Esophagus squamous epithelium (tissue), 5 donors: ENCODE measurements at regions not wholly inside any gene's neighbourhood (a gene's known extent, or its start where the extent isn't known, plus 50 kb on each side); places are given as distances from the start of the nearest gene placed in this dataset.

Experiments
- DNase-seq: peaks from one replicate; lab custom pipeline; 2025; lab: John Stamatoyannopoulos, UW
- H3K27ac ChIP-seq, 4 donors: fragments of 200-600 bp; sonication (generic); one replicate each; pipeline ENCODE4 v1.5.1; 2016 to 2019; ENCODE audit warnings: mild to moderate bottlenecking in 1 of 4
- H3K27me3 ChIP-seq, 4 donors: fragments of 200-600 bp; sonication (generic); 1 replicate in 3 of 4; 2 replicates in 1 of 4; pipeline versions ENCODE4 v1.5.1 to v1.6.0; 2017 to 2021; ENCODE audit warnings: antibody characterized with exemption in 1 of 4
- H3K36me3 ChIP-seq, 3 donors: fragments of 200-600 bp; sonication (generic); one replicate each; pipeline ENCODE4 v1.5.1; 2016 to 2019
- H3K4me1 ChIP-seq, 3 donors: fragments of 200-600 bp; sonication (generic); one replicate each; pipeline ENCODE4 v1.5.1; 2017 to 2019
- H3K4me3 ChIP-seq, 4 donors: fragments of 200-600 bp; sonication (generic); 1 replicate in 3 of 4; 2 replicates in 1 of 4; pipeline ENCODE4 v1.5.1; 2016 to 2019; ENCODE audit warnings: mild to moderate bottlenecking in 2 of 4, moderate library complexity in 1 of 4
- H3K9me3 ChIP-seq, 3 donors: fragments of 200-600 bp; sonication (generic); one replicate each; pipeline ENCODE4 v1.5.1; 2016 to 2019
- POLR2A ChIP-seq, 4 donors: fragments of 450-650 bp; IDR thresholded peaks; one replicate each; pipeline ENCODE4 v1.6.1; 2017; ENCODE audit warnings: antibody characterized with exemption in 4 of 4, mild to moderate bottlenecking in 4 of 4, moderate library complexity in 3 of 4
- WGBS, 2 donors: methylation state at CpG; one replicate each; pipeline ENCODE4 v1.1.5; 2018; 5-methylcytosine and 5-hydroxymethylcytosine counted together
- intact Hi-C: fragments of 100-400 bp; cut with DNase I; formaldehyde crosslinking; loops from one replicate; pipeline ENCODE4 v1.15.0; 2022
- TF ChIP-seq, protein P1 (sequence below), 6 experiments: fragments of 450-650 bp in 4 of 6; fragments of 200-600 bp in 2 of 6; sonication (generic) in 2 of 6; IDR thresholded peaks; one replicate each; pipeline ENCODE4 v1.5.1; 2016 to 2019; ENCODE audit warnings: antibody characterized with exemption in 6 of 6, mild to moderate bottlenecking in 4 of 6, moderate library complexity in 4 of 6
- donor health status: DM: yes; HTN: yes; CAD: no.

DNA sequence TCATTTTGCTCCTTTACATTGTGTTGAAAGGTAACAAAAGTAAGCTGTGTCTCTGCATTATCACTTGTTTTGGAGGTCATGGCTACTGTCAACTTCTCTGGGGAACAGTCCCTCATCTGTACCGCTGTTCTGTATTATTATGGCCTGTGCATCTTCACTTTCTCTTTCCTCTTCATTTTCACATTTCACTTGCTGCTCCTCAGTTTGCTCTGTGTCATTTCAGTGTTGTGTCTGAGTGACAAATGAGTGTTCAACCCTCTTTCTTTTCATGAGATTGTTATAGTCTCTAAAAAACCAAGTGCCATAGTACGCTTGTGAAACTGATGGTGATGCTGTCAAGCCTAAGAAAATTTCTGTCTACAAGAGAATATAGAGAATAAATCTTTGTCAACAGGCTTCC, 122.0 kb upstream of the FER start:
- intact Hi-C loops: no loop called here
- Histone ChIP-seq H3K4me3 (no peak overlapping the region), H3K27ac (no peak overlapping the region), H3K4me1 (no peaks in the 10 kb centered on the region), H3K36me3 (no peaks in the 10 kb centered on the region), H3K27me3 (no peaks in the 10 kb centered on the region), H3K9me3 (no peaks in the 10 kb centered on the region)
- TF ChIP-seq, protein P1, sequence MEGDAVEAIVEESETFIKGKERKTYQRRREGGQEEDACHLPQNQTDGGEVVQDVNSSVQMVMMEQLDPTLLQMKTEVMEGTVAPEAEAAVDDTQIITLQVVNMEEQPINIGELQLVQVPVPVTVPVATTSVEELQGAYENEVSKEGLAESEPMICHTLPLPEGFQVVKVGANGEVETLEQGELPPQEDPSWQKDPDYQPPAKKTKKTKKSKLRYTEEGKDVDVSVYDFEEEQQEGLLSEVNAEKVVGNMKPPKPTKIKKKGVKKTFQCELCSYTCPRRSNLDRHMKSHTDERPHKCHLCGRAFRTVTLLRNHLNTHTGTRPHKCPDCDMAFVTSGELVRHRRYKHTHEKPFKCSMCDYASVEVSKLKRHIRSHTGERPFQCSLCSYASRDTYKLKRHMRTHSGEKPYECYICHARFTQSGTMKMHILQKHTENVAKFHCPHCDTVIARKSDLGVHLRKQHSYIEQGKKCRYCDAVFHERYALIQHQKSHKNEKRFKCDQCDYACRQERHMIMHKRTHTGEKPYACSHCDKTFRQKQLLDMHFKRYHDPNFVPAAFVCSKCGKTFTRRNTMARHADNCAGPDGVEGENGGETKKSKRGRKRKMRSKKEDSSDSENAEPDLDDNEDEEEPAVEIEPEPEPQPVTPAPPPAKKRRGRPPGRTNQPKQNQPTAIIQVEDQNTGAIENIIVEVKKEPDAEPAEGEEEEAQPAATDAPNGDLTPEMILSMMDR (IDR thresholded peaks at IDR 0.05): no peak
- no peak for TF ChIP-seq POLR2A (IDR thresholded peaks at IDR 0.05)
- no peak for DNase-seq
- WGBS, 2 donors: 83% methylated on average over 2 of the region's 2 CpGs

DNA sequence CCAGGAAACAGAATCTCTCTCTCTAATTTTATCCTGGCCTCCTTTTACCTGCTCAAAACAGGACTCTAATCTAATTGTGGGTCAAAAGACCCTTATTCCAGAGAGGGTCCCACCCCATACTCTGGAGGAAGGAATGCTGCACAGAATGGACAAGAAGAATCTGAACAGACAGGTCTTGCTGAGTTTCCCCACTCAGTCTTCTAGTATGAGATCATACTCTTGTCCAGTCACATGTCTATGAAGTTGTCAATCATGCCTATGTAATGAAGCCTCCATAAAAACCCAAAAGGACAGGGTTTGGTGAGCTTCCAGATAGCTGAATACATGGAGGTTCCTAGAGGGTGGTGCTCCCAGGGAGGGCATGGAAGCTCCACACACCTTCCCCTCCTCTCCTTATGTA, 123.9 kb upstream of the FER start:
- Histone ChIP-seq H3K9me3 (no peaks in the 10 kb centered on the region), H3K4me3 (no peak overlapping the region), H3K27ac (no peak overlapping the region), H3K27me3 (no peaks in the 10 kb centered on the region), H3K4me1 (no peaks in the 10 kb centered on the region), H3K36me3 (no peaks in the 10 kb centered on the region)
- DNase-seq: no peak
- intact Hi-C loops: no loop called here
- TF ChIP-seq, protein P1 (IDR thresholded peaks at IDR 0.05): no peak
- no peak for TF ChIP-seq POLR2A (IDR thresholded peaks at IDR 0.05)

DNA sequence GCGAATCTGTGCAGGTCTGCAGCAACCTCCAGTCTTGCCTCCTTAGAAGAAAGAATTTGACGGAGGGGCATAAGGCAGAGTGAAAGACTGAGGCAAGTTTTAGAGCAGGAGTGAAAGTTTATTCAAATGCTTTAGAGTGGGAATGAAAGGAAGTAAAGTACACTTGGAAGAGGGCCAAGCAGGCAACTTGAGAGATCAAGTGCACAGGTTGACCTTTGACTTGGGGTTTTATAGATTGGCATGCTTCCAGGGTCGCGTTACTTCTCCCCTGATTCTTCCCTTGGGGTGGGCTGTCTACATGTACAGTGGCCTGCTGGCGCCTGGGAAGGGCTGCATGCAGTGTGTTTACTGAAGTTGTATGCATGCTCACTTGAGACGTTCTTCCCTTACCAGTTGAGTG, 127.2 kb upstream of the FER start:
- WGBS, 2 donors: 65 to 71% methylated on average over 6 of the region's 6 CpGs

DNA sequence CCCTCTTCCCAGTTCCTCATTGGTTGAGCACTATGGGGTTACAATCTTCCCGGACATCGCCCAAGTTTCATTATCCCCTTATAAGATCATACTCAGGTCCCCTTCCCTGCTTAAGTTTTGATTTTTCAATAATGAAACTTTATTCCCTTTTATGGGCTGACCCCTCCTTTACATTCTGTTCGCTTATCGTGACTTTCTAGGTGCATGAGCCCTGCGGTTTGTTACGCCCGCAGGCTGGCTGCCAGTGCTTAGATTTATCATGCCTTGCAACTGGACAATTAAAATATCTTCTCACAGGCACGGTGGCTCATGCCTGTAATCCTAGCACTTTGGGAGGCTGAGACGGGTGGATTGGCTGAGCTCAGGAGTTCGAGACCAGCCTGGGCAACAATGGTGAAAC, 127.9 kb upstream of the FER start:
- no peak for DNase-seq
- H3K9me3 ChIP-seq: no peaks in the 10 kb centered on the region
- H3K36me3 ChIP-seq: no peaks in the 10 kb centered on the region
- no peaks in the 10 kb centered on the region for H3K27me3 ChIP-seq
- no peaks in the 10 kb centered on the region for H3K4me1 ChIP-seq
- 89 to 90% methylated on average over 6 to 10 of the region's 10 CpGs for WGBS, 2 donors
- intact Hi-C loops: no loop called here
- TF ChIP-seq POLR2A (IDR thresholded peaks at IDR 0.05): no peak
- TF ChIP-seq, protein P1 (IDR thresholded peaks at IDR 0.05): no peak
- no peak overlapping the region for H3K4me3 ChIP-seq
- H3K27ac ChIP-seq: no peak overlapping the region

More for the DNA sequence above, 127.2 kb upstream of the FER start:
- no peak for TF ChIP-seq POLR2A (IDR thresholded peaks at IDR 0.05)
- TF ChIP-seq, protein P1 (IDR thresholded peaks at IDR 0.05): no peak
- no peak overlapping the region for H3K4me3 ChIP-seq
- H3K36me3 ChIP-seq: no peaks in the 10 kb centered on the region
- H3K27ac ChIP-seq: no peak overlapping the region
- intact Hi-C loops: no loop called here
- no peaks in the 10 kb centered on the region for H3K9me3 ChIP-seq
- DNase-seq: no peak
- no peaks in the 10 kb centered on the region for H3K4me1 ChIP-seq
- no peaks in the 10 kb centered on the region for H3K27me3 ChIP-seq

DNA sequence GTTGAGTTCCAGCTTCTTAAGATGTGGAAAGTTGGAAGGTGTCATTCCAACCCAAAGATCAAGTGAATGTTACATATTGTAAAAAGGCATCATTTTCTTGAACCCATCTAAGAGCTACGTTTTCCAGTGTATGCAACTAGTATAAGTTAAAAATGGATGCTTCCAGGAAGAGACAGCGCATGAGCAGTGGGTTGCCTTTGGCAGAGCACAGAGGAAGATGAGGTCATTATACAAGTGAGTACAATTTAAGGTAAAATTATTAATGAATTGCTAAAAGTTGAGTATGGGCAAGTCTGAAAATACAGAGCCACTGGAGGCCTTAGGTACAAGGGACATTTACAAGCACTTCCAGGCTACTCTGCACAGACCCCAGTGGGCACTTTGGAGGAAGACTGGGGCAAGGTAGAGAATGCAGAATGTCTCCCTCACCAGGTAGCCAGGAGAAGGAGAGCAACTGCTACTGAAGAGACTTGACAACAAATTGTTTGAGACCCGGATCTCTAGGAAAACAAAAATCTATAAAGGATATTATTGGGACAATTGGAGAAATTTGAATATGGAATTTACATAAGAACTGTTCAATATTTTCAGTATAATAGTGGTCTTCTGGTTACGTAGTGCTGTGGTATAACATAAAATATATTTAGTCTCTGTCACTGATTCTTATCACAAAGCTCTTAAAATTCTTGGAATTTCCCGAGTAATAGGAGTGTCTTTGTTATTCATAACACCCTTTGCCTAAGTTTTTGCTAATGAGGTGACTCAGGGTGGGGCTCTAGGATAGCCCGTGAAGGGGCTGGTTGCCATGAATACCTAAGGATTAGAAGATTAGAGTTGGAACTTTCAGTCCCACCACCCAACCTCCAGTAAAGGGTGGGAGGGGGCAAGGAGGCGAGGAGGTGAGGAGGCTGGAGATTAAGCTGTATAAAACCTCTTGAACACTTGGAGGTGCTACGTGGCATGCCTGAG, 129.9 kb upstream of the FER start:
- Histone ChIP-seq H3K9me3 (no peaks in the 10 kb centered on the region), H3K36me3 (no peaks in the 10 kb centered on the region), H3K27ac (no peak overlapping the region), H3K27me3 (no peaks in the 10 kb centered on the region), H3K4me3 (no peak overlapping the region), H3K4me1 (no peaks in the 10 kb centered on the region)
- TF ChIP-seq, protein P1 (IDR thresholded peaks at IDR 0.05): no peak
- TF ChIP-seq POLR2A (IDR thresholded peaks at IDR 0.05): no peak
- DNase-seq: no peak
- 67 to 72% methylated on average over 8 of the region's 8 CpGs for whole genome bisulfite sequencing, 2 donors
- intact Hi-C loops: no loop called here
